Neural progenitor cell (in vitro differentiated cells): ENCODE measurements at regions not wholly inside any gene's neighbourhood (a gene's known extent, or its start where the extent isn't known, plus 50 kb on each side); places are given as distances from the start of the nearest gene placed in this dataset.

Experiments
- EZH2 ChIP-seq: fragments of 200-600 bp; sonication (generic); IDR thresholded peaks from 2 replicates; pipeline ENCODE4 v1.6.1; 2017; ENCODE audit warnings: antibody characterized with exemption, mild to moderate bottlenecking, moderate library complexity
- EZH2phosphoT487 ChIP-seq: fragments of 200-600 bp; sonication (generic); IDR thresholded peaks from 2 replicates; pipeline ENCODE4 v1.6.1; 2017; ENCODE audit warnings: antibody characterized with exemption
- TF ChIP-seq, protein P1 (sequence below): fragments of 200-600 bp; sonication (generic); IDR thresholded peaks from 2 replicates; pipeline ENCODE4 v1.5.1; 2017; ENCODE audit warnings: antibody characterized with exemption, mild to moderate bottlenecking

DNA sequence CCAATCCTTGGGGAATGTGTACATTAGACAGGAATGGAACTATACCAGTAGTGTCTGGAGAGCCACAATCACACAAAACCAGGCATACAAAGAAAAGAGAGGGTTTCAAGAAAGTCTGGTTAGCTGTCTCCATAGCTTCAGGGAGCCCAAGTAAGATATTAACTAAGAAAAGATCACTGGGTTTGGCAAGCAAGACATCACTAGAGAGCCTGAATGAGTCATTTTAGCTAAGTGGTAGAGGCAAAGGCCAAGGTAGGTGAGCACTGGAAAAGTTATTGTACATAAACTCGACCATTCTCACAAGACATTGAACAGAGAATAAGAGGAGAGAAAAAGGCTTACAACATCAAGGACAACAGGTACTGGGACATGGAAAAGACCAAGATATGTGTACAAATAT is 143.8 kb upstream of the ARL4C start:
- TF ChIP-seq, protein P1, sequence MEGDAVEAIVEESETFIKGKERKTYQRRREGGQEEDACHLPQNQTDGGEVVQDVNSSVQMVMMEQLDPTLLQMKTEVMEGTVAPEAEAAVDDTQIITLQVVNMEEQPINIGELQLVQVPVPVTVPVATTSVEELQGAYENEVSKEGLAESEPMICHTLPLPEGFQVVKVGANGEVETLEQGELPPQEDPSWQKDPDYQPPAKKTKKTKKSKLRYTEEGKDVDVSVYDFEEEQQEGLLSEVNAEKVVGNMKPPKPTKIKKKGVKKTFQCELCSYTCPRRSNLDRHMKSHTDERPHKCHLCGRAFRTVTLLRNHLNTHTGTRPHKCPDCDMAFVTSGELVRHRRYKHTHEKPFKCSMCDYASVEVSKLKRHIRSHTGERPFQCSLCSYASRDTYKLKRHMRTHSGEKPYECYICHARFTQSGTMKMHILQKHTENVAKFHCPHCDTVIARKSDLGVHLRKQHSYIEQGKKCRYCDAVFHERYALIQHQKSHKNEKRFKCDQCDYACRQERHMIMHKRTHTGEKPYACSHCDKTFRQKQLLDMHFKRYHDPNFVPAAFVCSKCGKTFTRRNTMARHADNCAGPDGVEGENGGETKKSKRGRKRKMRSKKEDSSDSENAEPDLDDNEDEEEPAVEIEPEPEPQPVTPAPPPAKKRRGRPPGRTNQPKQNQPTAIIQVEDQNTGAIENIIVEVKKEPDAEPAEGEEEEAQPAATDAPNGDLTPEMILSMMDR: no peak
- TF ChIP-seq EZH2phosphoT487 (no peak), EZH2 (no peak)
